CD4-positive, alpha-beta T cell (primary cell): ENCODE measurements at regions not wholly inside any gene's neighbourhood (a gene's known extent, or its start where the extent isn't known, plus 50 kb on each side); places are given as distances from the start of the nearest gene placed in this dataset.

Experiments used
- ATAC-seq: fragments of 200-7000 bp; cut with Tn5 transposase; one replicate; pipeline ENCODE4 v1.10.0; 2022; ENCODE audit warnings: mild to moderate bottlenecking; ENCODE audit not compliant: poor library complexity
- CTCF ChIA-PET: fragments of 350-600 bp; sonication (Branson Sonifier 250); formaldehyde crosslinking; loops from one replicate; lab custom pipeline; 2021; ENCODE audit warnings: antibody characterized with exemption, inconsistent platforms; lab: Charles Lee
- POLR2A ChIA-PET: fragments of 350-600 bp; sonication (Branson Sonifier 250); formaldehyde crosslinking; loops from one replicate; lab custom pipeline; 2021; ENCODE audit warnings: antibody characterized with exemption, inconsistent platforms; lab: Charles Lee
- DNase-seq, 14 experiments: peaks; one replicate each; pipeline ENCODE4 v3.0.0-alpha.2; 2013 to 2020; ENCODE audit warnings: mixed read lengths in 2 of 14
- H3K27ac ChIP-seq, 2 donors: one replicate each; pipeline versions ENCODE4 v1.5.1 to v1.7.0; 2013; ENCODE audit warnings: low read length in 2 of 2, low read depth in 1 of 2, mild to moderate bottlenecking in 1 of 2
- H3K27me3 ChIP-seq, 2 experiments: 1 replicate in 1 of 2; 2 replicates in 1 of 2; pipeline versions ENCODE4 v1.6.1 to v1.7.0; 2013; ENCODE audit warnings: low read length in 2 of 2, control low read depth in 1 of 2, mild to moderate bottlenecking in 1 of 2, moderate library complexity in 1 of 2; ENCODE audit not compliant: insufficient read depth in 2 of 2, control insufficient read depth in 1 of 2
- H3K36me3 ChIP-seq: one replicate; pipeline ENCODE4 v1.6.1; 2013; ENCODE audit warnings: low read length, control low read depth; ENCODE audit not compliant: insufficient read depth
- H3K4me1 ChIP-seq: one replicate; pipeline ENCODE4 v1.6.1; 2013; ENCODE audit warnings: low read length, control low read depth; ENCODE audit not compliant: insufficient read depth
- H3K4me3 ChIP-seq: one replicate; pipeline ENCODE4 v1.5.1; 2013; ENCODE audit warnings: mild to moderate bottlenecking, low read length, moderate library complexity
- H3K9me3 ChIP-seq, 2 experiments: 1 replicate in 1 of 2; 2 replicates in 1 of 2; pipeline versions ENCODE4 v1.6.1 to v1.7.0; 2013; ENCODE audit warnings: low read length in 2 of 2, mild to moderate bottlenecking in 2 of 2, control low read depth in 1 of 2, moderate library complexity in 1 of 2; ENCODE audit not compliant: control insufficient read depth in 1 of 2, insufficient read depth in 1 of 2
- H3K27ac Mint-ChIP-seq: one replicate; pipeline ENCODE4 v1.8.0; 2020; ENCODE audit warnings: mixed read lengths
- H3K27me3 Mint-ChIP-seq: one replicate; pipeline ENCODE4 v1.8.0; 2021; ENCODE audit warnings: mixed read lengths
- H3K36me3 Mint-ChIP-seq: one replicate; pipeline ENCODE4 v1.8.0; 2021; ENCODE audit warnings: low read depth, mixed read lengths
- H3K4me1 Mint-ChIP-seq: one replicate; pipeline ENCODE4 v1.8.0; 2021; ENCODE audit warnings: low read depth, mixed read lengths
- H3K4me3 Mint-ChIP-seq: one replicate; pipeline ENCODE4 v1.8.0; 2020; ENCODE audit warnings: mild to moderate bottlenecking, mixed read lengths
- H3K9me3 Mint-ChIP-seq: one replicate; pipeline ENCODE4 v1.8.0; 2020; ENCODE audit warnings: mixed read lengths
- intact Hi-C, 2 experiments: fragments of 100-400 bp; cut with DNase I in 1 of 2; cut with micrococcal nuclease in 1 of 2; formaldehyde crosslinking; loops; one replicate each; pipeline versions ENCODE4 v1.15.1 to v1.9.0; 2023 to 2025; cut with DNase I, micrococcal nuclease
- TF ChIP-seq, protein P1 (sequence below): fragments of 200-600 bp; IDR thresholded peaks from one replicate; pipeline ENCODE4 v1.8.0; 2022; ENCODE audit warnings: antibody characterized with exemption, mild to moderate bottlenecking

DNA sequence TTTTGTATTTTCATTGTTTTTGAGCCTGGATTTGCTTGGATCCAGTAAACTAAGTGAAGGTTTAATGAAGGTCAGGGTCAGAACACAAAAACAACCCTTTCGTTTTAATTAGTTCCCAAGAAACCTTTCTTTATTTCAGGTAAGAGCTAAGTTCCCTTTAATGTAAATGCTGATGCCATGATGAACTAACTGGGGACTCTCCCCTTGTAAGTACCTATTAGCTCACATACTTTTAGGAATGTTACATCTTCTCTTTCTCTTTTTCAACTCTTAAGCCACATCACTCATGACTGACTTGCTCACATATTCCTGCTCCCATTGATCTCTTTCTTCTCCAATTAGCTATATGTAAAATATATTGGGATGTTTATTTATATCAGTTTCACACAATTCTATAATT lies 673.1 kb upstream of the CPEB2 start:
- no peak for DNase-seq
- TF ChIP-seq, protein P1, sequence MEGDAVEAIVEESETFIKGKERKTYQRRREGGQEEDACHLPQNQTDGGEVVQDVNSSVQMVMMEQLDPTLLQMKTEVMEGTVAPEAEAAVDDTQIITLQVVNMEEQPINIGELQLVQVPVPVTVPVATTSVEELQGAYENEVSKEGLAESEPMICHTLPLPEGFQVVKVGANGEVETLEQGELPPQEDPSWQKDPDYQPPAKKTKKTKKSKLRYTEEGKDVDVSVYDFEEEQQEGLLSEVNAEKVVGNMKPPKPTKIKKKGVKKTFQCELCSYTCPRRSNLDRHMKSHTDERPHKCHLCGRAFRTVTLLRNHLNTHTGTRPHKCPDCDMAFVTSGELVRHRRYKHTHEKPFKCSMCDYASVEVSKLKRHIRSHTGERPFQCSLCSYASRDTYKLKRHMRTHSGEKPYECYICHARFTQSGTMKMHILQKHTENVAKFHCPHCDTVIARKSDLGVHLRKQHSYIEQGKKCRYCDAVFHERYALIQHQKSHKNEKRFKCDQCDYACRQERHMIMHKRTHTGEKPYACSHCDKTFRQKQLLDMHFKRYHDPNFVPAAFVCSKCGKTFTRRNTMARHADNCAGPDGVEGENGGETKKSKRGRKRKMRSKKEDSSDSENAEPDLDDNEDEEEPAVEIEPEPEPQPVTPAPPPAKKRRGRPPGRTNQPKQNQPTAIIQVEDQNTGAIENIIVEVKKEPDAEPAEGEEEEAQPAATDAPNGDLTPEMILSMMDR, result no peak
- Mint-ChIP-seq H3K4me1 (no peaks in the 10 kb centered on the region), H3K9me3 (peaks cover 12% of the 10 kb centered on the region), H3K27me3 (no peaks in the 10 kb centered on the region), H3K4me3 (no peak overlapping the region), H3K27ac (no peak overlapping the region), H3K36me3 (no peaks in the 10 kb centered on the region)
- H3K27me3 ChIP-seq, result no peaks in the 10 kb centered on the region
- H3K9me3 ChIP-seq, result peaks cover 5 to 11% of the 10 kb centered on the region in 2 experiments
- no peak overlapping the region for H3K27ac ChIP-seq
- intact Hi-C loops, result no loop called here
- no peak for ATAC-seq
- no peak overlapping the region for H3K4me3 ChIP-seq
- H3K36me3 ChIP-seq, result no peaks in the 10 kb centered on the region
- no peaks in the 10 kb centered on the region for H3K4me1 ChIP-seq
- ChIA-PET CTCF (no interaction called here), POLR2A (no interaction called here)

- Mint-ChIP-seq H3K36me3 (no peaks in the 10 kb centered on the region), H3K4me1 (no peaks in the 10 kb centered on the region), H3K27me3 (no peaks in the 10 kb centered on the region), H3K4me3 (no peak overlapping the region), H3K9me3 (peaks cover 2% of the 10 kb centered on the region), H3K27ac (no peak overlapping the region)
- H3K36me3 ChIP-seq, result no peaks in the 10 kb centered on the region
- TF ChIP-seq, protein P1, result no peak
- H3K4me3 ChIP-seq, result no peak overlapping the region
- no peak for ATAC-seq
- intact Hi-C loops, result no loop called here
- H3K27me3 ChIP-seq, result no peaks in the 10 kb centered on the region
- H3K4me1 ChIP-seq, result no peaks in the 10 kb centered on the region
- ChIA-PET CTCF (no interaction called here), POLR2A (no interaction called here)
- no peak overlapping the region for H3K27ac ChIP-seq
- DNase-seq, result no peak
- H3K9me3 ChIP-seq, result no peaks in the 10 kb centered on the region
Measured at GRCh38 chr4:14333616-14334015, 668.7 kb upstream of the CPEB2 start.

DNA sequence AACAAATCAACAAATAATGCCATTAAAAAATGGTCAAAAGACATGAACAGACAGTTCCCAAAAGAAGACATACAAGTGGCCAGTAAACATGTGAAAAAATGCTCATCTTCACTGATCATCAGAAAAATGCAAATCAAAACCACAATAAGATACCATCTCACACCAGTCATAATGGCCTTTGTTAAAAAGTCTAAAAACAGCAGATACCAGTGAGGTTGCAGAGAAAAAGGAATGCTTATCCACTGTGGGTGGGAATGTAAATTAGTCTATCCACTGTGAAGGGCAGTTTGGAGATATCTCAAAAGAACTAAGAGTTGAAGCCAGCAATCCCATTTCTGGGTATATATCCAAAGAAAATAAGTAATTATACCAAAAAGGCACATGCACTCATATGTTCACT lies 668.1 kb upstream of the CPEB2 start:
- DNase-seq, result no peak
- CTCF ChIA-PET, result no interaction called here

More for the DNA sequence above, 668.1 kb upstream of the CPEB2 start:
- ATAC-seq, result no peak
- H3K27me3 Mint-ChIP-seq, result no peaks in the 10 kb centered on the region
- H3K27ac ChIP-seq, result no peak overlapping the region
- H3K4me1 ChIP-seq, result no peaks in the 10 kb centered on the region
- no peaks in the 10 kb centered on the region for H3K27me3 ChIP-seq
- TF ChIP-seq, protein P1, result no peak
- H3K4me3 Mint-ChIP-seq, result no peak overlapping the region
- no peaks in the 10 kb centered on the region for H3K9me3 ChIP-seq
- intact Hi-C loops, result no loop called here
- H3K9me3 Mint-ChIP-seq, result peaks cover 2% of the 10 kb centered on the region
- no peaks in the 10 kb centered on the region for H3K4me1 Mint-ChIP-seq
- H3K27ac Mint-ChIP-seq, result no peak overlapping the region
- POLR2A ChIA-PET, result no interaction called here
- no peak overlapping the region for H3K4me3 ChIP-seq
- H3K36me3 ChIP-seq, result no peaks in the 10 kb centered on the region
- H3K36me3 Mint-ChIP-seq, result no peaks in the 10 kb centered on the region
